IPS DF 6.9 (cell line): ENCODE measurements at regions not wholly inside any gene's neighbourhood (a gene's known extent, or its start where the extent isn't known, plus 50 kb on each side); places are given as distances from the start of the nearest gene placed in this dataset.
"Not testable (repeated sequence)": the region's sequence is repeated elsewhere in the genome, so short reads cannot be mapped to it uniquely, and the experiment has no call there.

Experiments used
- DNase-seq: peaks from one replicate; pipeline ENCODE4 v3.0.0-alpha.2; 2013; ENCODE audit warnings: low read depth, low spot score
- H3K27ac ChIP-seq: one replicate; pipeline ENCODE4 v1.5.1; 2013; ENCODE audit warnings: low read length, control low read depth
- H3K27me3 ChIP-seq: 2 replicates; pipeline ENCODE4 v1.6.1; 2013; ENCODE audit warnings: mild to moderate bottlenecking, low read length; ENCODE audit not compliant: control insufficient read depth, insufficient read depth
- H3K36me3 ChIP-seq: 2 replicates; pipeline ENCODE4 v1.6.1; 2013; ENCODE audit warnings: low read length; ENCODE audit not compliant: control insufficient read depth, insufficient read depth
- H3K4me1 ChIP-seq: 2 replicates; pipeline ENCODE4 v1.6.1; 2013; ENCODE audit warnings: low read length; ENCODE audit not compliant: control insufficient read depth, insufficient read depth
- H3K4me3 ChIP-seq: 2 replicates; pipeline ENCODE4 v1.5.1; 2013; ENCODE audit warnings: mild to moderate bottlenecking, low read length
- H3K9me3 ChIP-seq: 2 replicates; pipeline ENCODE4 v1.6.1; 2013; ENCODE audit warnings: low read length, inconsistent platforms; ENCODE audit not compliant: control insufficient read depth, insufficient read depth
- WGBS: extraction: QIAGEN DNeasy Blood & Tissue Kit; methylation state at CpG from one replicate; pipeline ENCODE4 v1.1.7; 2013; ENCODE audit warnings: mixed read lengths, missing lambda C conversion rate; ENCODE audit not compliant: insufficient read length, insufficient coverage; 5-methylcytosine and 5-hydroxymethylcytosine counted together

GRCh38 chr7:156327474-156327873, 313.1 kb upstream of the RNF32 start:
- Histone ChIP-seq H3K27me3 (no peaks in the 10 kb centered on the region), H3K36me3 (no peaks in the 10 kb centered on the region), H3K4me3 (no peak overlapping the region), H3K4me1 (no peaks in the 10 kb centered on the region), H3K9me3 (peaks cover 14% of the 10 kb centered on the region), H3K27ac (no peak overlapping the region)
- no peak for DNase-seq
- no CpG with 5 or more reads among the region's 2 CpGs for WGBS

GRCh38 chr7:156324201-156324600, 316.4 kb upstream of the RNF32 start:
- H3K4me1 ChIP-seq = no peaks in the 10 kb centered on the region
- no peaks in the 10 kb centered on the region for H3K36me3 ChIP-seq
- no peaks in the 10 kb centered on the region for H3K27me3 ChIP-seq
- no CpG with 5 or more reads among the region's 1 CpG for WGBS
- DNase-seq = no peak
- H3K27ac ChIP-seq = no peak overlapping the region
- H3K9me3 ChIP-seq = peaks cover 8% of the 10 kb centered on the region
- H3K4me3 ChIP-seq = no peak overlapping the region

GRCh38 chr7:156321430-156321829, 319.1 kb upstream of the RNF32 start:
- H3K4me1 ChIP-seq, H3K4me3 ChIP-seq, H3K27ac ChIP-seq, H3K36me3 ChIP-seq, DNase-seq, H3K27me3 ChIP-seq: not testable (repeated sequence)
- peaks cover 11% of the 10 kb centered on the region for H3K9me3 ChIP-seq
- no CpG with 5 or more reads among the region's 1 CpG for WGBS

- Histone ChIP-seq H3K36me3 (no peaks in the 10 kb centered on the region), H3K4me3 (no peak overlapping the region), H3K9me3 (peaks cover 11% of the 10 kb centered on the region), H3K27ac (no peak overlapping the region), H3K27me3 (no peaks in the 10 kb centered on the region), H3K4me1 (no peaks in the 10 kb centered on the region)
- DNase-seq = no peak
- WGBS = no CpG with 5 or more reads among the region's 11 CpGs
Observed at GRCh38 chr7:156318926-156319325, 321.6 kb upstream of the RNF32 start.

- no peaks in the 10 kb centered on the region for H3K4me1 ChIP-seq
- H3K4me3 ChIP-seq = no peak overlapping the region
- DNase-seq = no peak
- no peaks in the 10 kb centered on the region for H3K36me3 ChIP-seq
- no peak overlapping the region for H3K27ac ChIP-seq
- H3K9me3 ChIP-seq = peaks cover 11% of the 10 kb centered on the region
- H3K27me3 ChIP-seq = no peaks in the 10 kb centered on the region
- no CpG with 5 or more reads among the region's 18 CpGs for WGBS
Observed at GRCh38 chr7:156318426-156318825, 322.1 kb upstream of the RNF32 start.

GRCh38 chr7:156309016-156309620, 331.5 kb upstream of the RNF32 start:
- no peaks in the 10 kb centered on the region for H3K4me1 ChIP-seq
- DNase-seq = no peak
- H3K27me3 ChIP-seq = no peaks in the 10 kb centered on the region
- H3K9me3 ChIP-seq = peaks cover 7% of the 10 kb centered on the region
- no CpG with 5 or more reads among the region's 15 CpGs for WGBS
- H3K27ac ChIP-seq = no peak overlapping the region
- H3K36me3 ChIP-seq = no peaks in the 10 kb centered on the region
- no peak overlapping the region for H3K4me3 ChIP-seq

GRCh38 chr7:156307193-156307592, 333.4 kb upstream of the RNF32 start:
- no peak overlapping the region for H3K4me3 ChIP-seq
- no peak overlapping the region for H3K27ac ChIP-seq
- no peaks in the 10 kb centered on the region for H3K27me3 ChIP-seq
- no peak for DNase-seq
- H3K36me3 ChIP-seq = no peaks in the 10 kb centered on the region
- no CpG with 5 or more reads among the region's 9 CpGs for WGBS
- peaks cover 7% of the 10 kb centered on the region for H3K9me3 ChIP-seq
- H3K4me1 ChIP-seq = no peaks in the 10 kb centered on the region

GRCh38 chr7:156305351-156305750, 335.2 kb upstream of the RNF32 start:
- H3K27ac ChIP-seq = no peak overlapping the region
- no peaks in the 10 kb centered on the region for H3K36me3 ChIP-seq
- H3K27me3 ChIP-seq = no peaks in the 10 kb centered on the region
- no peaks in the 10 kb centered on the region for H3K4me1 ChIP-seq
- H3K9me3 ChIP-seq = peaks cover 7% of the 10 kb centered on the region
- H3K4me3 ChIP-seq = no peak overlapping the region
- DNase-seq = no peak
- no CpG with 5 or more reads among the region's 10 CpGs for WGBS

- H3K27ac ChIP-seq = no peak overlapping the region
- H3K36me3 ChIP-seq = no peaks in the 10 kb centered on the region
- no peaks in the 10 kb centered on the region for H3K4me1 ChIP-seq
- no peaks in the 10 kb centered on the region for H3K27me3 ChIP-seq
- H3K9me3 ChIP-seq = peaks cover 6% of the 10 kb centered on the region
- H3K4me3 ChIP-seq = no peak overlapping the region
- WGBS = no CpG with 5 or more reads among the region's 2 CpGs
- no peak for DNase-seq
Observed at GRCh38 chr7:156282816-156283215, 357.8 kb upstream of the RNF32 start.

- Histone ChIP-seq H3K4me3 (no peak overlapping the region), H3K27me3 (no peaks in the 10 kb centered on the region), H3K36me3 (no peaks in the 10 kb centered on the region), H3K27ac (no peak overlapping the region), H3K9me3 (peaks cover 8% of the 10 kb centered on the region), H3K4me1 (no peaks in the 10 kb centered on the region)
- WGBS = no CpG with 5 or more reads among the region's 4 CpGs
- DNase-seq = no peak
Observed at GRCh38 chr7:156279635-156280034, 360.9 kb upstream of the RNF32 start.

- WGBS = no CpG with 5 or more reads among the region's 4 CpGs
- Histone ChIP-seq H3K9me3 (peaks cover 11% of the 10 kb centered on the region), H3K27ac (no peak overlapping the region), H3K36me3 (no peaks in the 10 kb centered on the region), H3K4me3 (no peak overlapping the region), H3K27me3 (no peaks in the 10 kb centered on the region), H3K4me1 (no peaks in the 10 kb centered on the region)
- DNase-seq = no peak
Observed at GRCh38 chr7:156275292-156275691, 365.3 kb upstream of the RNF32 start.
